ENCODE measurements at regions not wholly inside any gene's neighbourhood (a gene's known extent, or its start where the extent isn't known, plus 50 kb on each side); places are given as distances from the start of the nearest gene placed in this dataset.
"Not testable (repeated sequence)": the region's sequence is repeated elsewhere in the genome, so short reads cannot be mapped to it uniquely, and the experiment has no call there.

- DNase-seq: no peak
Observed at GRCh38 chr12:28776913-28777422, 372.1 kb upstream of the FAR2 start.

- DNase-seq: no peak
Observed at GRCh38 chr12:28777603-28778365, 371.3 kb upstream of the FAR2 start.

- no peak for DNase-seq
Observed at GRCh38 chr12:28780096-28780495, 369.0 kb upstream of the FAR2 start.

GRCh38 chr12:28780960-28781359, 368.1 kb upstream of the FAR2 start:
- no peak for DNase-seq

- DNase-seq: no peak
Observed at GRCh38 chr12:28781671-28782652, 367.1 kb upstream of the FAR2 start.

- no peak for DNase-seq
Observed at GRCh38 chr12:28782812-28783211, 366.3 kb upstream of the FAR2 start.

GRCh38 chr12:28787151-28787550, 361.9 kb upstream of the FAR2 start:
- DNase-seq: no peak

- DNase-seq: not testable (repeated sequence)
Observed at GRCh38 chr12:28788256-28788655, 360.8 kb upstream of the FAR2 start.

GRCh38 chr12:28793581-28794151, 355.4 kb upstream of the FAR2 start:
- no peak for DNase-seq

GRCh38 chr12:28794211-28794610, 354.9 kb upstream of the FAR2 start:
- no peak for DNase-seq

- DNase-seq: no peak
Observed at GRCh38 chr12:28794786-28795185, 354.3 kb upstream of the FAR2 start.

- DNase-seq: no peak
Observed at GRCh38 chr12:28795311-28795710, 353.8 kb upstream of the FAR2 start.

- no peak for DNase-seq
Observed at GRCh38 chr12:28799348-28799747, 349.7 kb upstream of the FAR2 start.

- DNase-seq: no peak
Observed at GRCh38 chr12:28800129-28800528, 348.9 kb upstream of the FAR2 start.

GRCh38 chr12:28802706-28803438, 346.2 kb upstream of the FAR2 start:
- DNase-seq: no peak

GRCh38 chr12:28807535-28807934, 341.5 kb upstream of the FAR2 start:
- DNase-seq: no peak

GRCh38 chr12:28811457-28811856, 337.6 kb upstream of the FAR2 start:
- no peak for DNase-seq

GRCh38 chr12:28814246-28814645, 334.8 kb upstream of the FAR2 start:
- DNase-seq: no peak

GRCh38 chr12:28817524-28817923, 331.6 kb upstream of the FAR2 start:
- no peak for DNase-seq

GRCh38 chr12:28824193-28824846, 324.8 kb upstream of the FAR2 start:
- DNase-seq: no peak

GRCh38 chr12:28824849-28825248, 324.2 kb upstream of the FAR2 start:
- no peak for DNase-seq

- DNase-seq: no peak
Observed at GRCh38 chr12:28826766-28827165, 322.3 kb upstream of the FAR2 start.
